Memory B cell (primary cell): ENCODE measurements at regions not wholly inside any gene's neighbourhood (a gene's known extent, or its start where the extent isn't known, plus 50 kb on each side); places are given as distances from the start of the nearest gene placed in this dataset.
"Not testable (repeated sequence)": the region's sequence is repeated elsewhere in the genome, so short reads cannot be mapped to it uniquely, and the experiment has no call there.

ENCODE experiments used
- ATAC-seq: fragments of 150-1000 bp; cut with Tn5 transposase; 2 replicates; pipeline ENCODE4 v1.10.0; 2021; ENCODE audit warnings: low read depth, mild to moderate bottlenecking, moderate library complexity
- DNase-seq, 2 donors: peaks; one replicate each; pipeline ENCODE4 v3.0.0; 2022; ENCODE audit warnings: low spot score in 2 of 2
- H3K27ac Mint-ChIP-seq: one replicate; pipeline ENCODE4 v1.8.0; 2022; ENCODE audit warnings: mild to moderate bottlenecking, moderate library complexity, mixed read lengths
- H3K27me3 Mint-ChIP-seq: one replicate; pipeline ENCODE4 v1.8.0; 2022; ENCODE audit warnings: mixed read lengths
- H3K36me3 Mint-ChIP-seq: one replicate; pipeline ENCODE4 v1.8.0; 2022; ENCODE audit warnings: mild to moderate bottlenecking, mixed read lengths
- H3K4me1 Mint-ChIP-seq: one replicate; pipeline ENCODE4 v1.8.0; 2022; ENCODE audit warnings: mixed read lengths
- H3K4me3 Mint-ChIP-seq: one replicate; pipeline ENCODE4 v1.8.0; 2022; ENCODE audit warnings: mild to moderate bottlenecking, moderate library complexity, mixed read lengths
- H3K9me3 Mint-ChIP-seq: one replicate; pipeline ENCODE4 v1.8.0; 2022; ENCODE audit warnings: mixed read lengths

DNA sequence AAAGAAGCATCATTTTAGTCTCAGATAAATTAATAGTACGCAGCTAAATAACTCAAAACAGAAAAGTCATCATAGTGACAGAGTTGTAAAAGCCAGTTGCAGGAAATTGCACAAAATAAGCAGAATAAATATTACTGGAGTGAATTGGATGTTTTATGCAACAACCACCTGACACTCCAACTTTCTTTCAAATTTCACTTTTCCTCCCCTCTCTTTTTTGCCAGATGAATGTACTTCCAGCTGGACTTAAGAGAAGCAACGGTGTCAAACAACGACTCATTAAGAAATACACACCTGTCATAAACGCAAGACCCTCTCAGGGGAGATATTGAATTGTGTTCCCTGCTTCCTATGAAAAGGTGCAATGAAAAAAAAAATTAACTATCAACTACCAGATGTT lies 120.2 kb upstream of the HCCS start:
- no peaks in the 10 kb centered on the region for H3K27me3 Mint-ChIP-seq
- no peaks in the 10 kb centered on the region for H3K9me3 Mint-ChIP-seq
- H3K27ac Mint-ChIP-seq: no peak overlapping the region
- peaks cover 1% of the 10 kb centered on the region for H3K36me3 Mint-ChIP-seq
- no peak for ATAC-seq
- DNase-seq: no peak
- H3K4me1 Mint-ChIP-seq: no peaks in the 10 kb centered on the region
- no peak overlapping the region for H3K4me3 Mint-ChIP-seq

GRCh38 chrX:10992110-10992509 lies 119.0 kb upstream of the HCCS start:
- DNase-seq (no peak), ATAC-seq (no peak)
- no peaks in the 10 kb centered on the region for H3K9me3 Mint-ChIP-seq
- H3K27me3 Mint-ChIP-seq: no peaks in the 10 kb centered on the region
- peaks cover 1% of the 10 kb centered on the region for H3K36me3 Mint-ChIP-seq
- H3K27ac Mint-ChIP-seq: no peak overlapping the region
- no peak overlapping the region for H3K4me3 Mint-ChIP-seq
- no peaks in the 10 kb centered on the region for H3K4me1 Mint-ChIP-seq

DNA sequence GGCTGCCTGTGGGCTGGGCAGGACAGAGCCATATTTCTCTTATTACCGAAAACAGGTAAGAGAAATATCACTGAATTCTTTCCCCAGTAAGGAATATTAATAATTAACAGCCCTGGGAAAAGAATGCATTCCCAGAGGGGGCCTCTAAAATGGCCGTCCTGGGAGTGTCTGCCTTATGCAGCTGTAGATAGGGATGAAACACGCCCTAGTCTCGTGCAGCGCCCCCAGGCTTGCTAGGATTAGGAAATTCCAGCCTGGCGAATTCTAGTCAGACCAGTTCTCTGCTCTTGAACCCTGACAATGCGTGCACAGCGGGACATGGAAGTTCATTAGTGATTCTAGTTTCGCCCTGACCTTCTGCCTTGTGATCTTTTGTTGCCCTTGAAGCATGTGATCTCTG lies 104.1 kb upstream of the HCCS start:
- H3K9me3 Mint-ChIP-seq, ATAC-seq, H3K4me1 Mint-ChIP-seq, H3K27ac Mint-ChIP-seq, H3K4me3 Mint-ChIP-seq, H3K36me3 Mint-ChIP-seq, H3K27me3 Mint-ChIP-seq, DNase-seq: not testable (repeated sequence)

DNA sequence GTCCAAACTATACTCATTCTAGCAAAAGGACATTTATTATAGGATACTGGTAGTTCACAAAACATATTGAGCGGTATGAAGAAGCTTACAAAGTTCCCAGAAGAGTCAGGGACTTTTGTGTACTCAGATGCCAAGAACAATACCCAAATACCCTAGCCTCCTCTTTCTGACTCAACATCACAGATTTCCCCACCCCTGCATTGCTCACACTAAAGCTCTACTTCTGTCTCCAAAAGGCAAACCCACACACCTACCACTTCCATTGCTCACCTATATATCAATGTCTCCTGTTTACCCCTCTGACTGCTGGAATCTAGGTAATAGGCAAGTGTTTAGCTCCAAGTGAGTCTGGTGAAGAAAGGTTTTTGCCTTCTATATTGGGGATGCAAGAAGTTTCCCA lies 100.7 kb upstream of the HCCS start:
- Mint-ChIP-seq H3K4me1 (no peaks in the 10 kb centered on the region), H3K36me3 (no peaks in the 10 kb centered on the region), H3K9me3 (peaks cover 1% of the 10 kb centered on the region), H3K27ac (no peak overlapping the region), H3K4me3 (no peak overlapping the region), H3K27me3 (no peaks in the 10 kb centered on the region)
- ATAC-seq (no peak), DNase-seq (no peak)

DNA sequence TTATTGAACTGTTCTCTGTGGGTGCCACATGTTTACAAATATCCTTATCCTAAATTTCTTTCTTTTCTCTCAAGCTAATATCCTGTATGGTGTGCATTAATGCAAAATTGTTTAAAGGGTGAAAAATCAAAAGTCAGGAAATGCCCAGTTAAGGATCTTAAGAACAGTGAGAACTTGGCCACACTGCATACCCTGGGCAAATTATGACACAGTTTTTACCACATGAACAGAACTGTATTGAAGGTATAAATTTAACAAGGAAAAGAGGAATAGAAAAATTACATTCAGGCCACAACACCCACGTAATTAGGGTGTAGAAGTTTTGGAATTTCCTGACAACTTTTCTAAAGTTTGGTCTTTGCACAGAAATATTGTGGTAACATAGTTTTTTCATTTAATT lies 94.4 kb upstream of the HCCS start:
- DNase-seq: no peak
- Mint-ChIP-seq H3K27ac (no peak overlapping the region), H3K4me1 (no peaks in the 10 kb centered on the region), H3K4me3 (no peak overlapping the region), H3K27me3 (no peaks in the 10 kb centered on the region), H3K36me3 (no peaks in the 10 kb centered on the region), H3K9me3 (no peaks in the 10 kb centered on the region)
- ATAC-seq: no peak

DNA sequence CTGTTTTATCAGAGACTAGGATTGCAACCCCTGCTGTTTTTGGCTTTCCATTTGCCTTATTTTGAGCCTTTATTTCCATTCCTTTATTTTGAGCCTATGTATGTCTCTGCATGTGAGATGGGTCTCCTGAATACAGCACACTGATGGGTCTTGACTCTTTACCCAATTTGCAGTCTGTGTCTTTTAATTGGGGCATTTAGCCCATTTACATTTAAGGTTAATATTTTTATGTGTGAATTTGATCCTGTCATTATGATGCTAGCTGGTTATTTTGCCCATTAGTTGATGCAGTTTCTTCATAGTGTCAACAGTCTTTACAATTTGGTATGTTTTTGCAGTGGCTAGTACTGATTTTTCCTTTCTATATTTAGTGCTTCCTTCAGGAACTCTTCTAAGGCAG lies 88.5 kb upstream of the HCCS start:
- not testable (repeated sequence) for H3K9me3 Mint-ChIP-seq, H3K27me3 Mint-ChIP-seq, H3K4me3 Mint-ChIP-seq, ATAC-seq, H3K4me1 Mint-ChIP-seq, H3K36me3 Mint-ChIP-seq, H3K27ac Mint-ChIP-seq, DNase-seq

DNA sequence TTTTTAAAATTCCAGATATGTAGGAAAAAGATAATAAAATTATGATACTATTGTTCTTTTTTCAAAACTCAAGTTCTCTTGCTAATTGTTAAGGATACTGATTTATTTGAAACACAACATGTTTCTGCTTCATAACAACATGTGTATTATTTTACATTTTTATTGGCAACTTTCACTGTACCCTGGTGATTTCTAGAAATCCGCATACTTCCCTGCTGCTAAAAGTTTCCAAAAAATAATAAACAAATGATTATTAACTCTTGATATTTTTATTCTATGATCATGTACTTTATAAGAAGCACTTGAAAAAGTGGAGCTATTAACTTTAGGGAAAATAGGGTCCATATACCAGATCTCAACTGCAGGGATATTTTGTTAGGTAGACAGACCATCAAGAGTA lies 71.2 kb upstream of the HCCS start:
- Mint-ChIP-seq H3K36me3 (no peaks in the 10 kb centered on the region), H3K9me3 (no peaks in the 10 kb centered on the region), H3K4me1 (no peaks in the 10 kb centered on the region), H3K27me3 (no peaks in the 10 kb centered on the region), H3K27ac (no peak overlapping the region), H3K4me3 (no peak overlapping the region)
- no peak for DNase-seq
- no peak for ATAC-seq

- Mint-ChIP-seq H3K4me1 (no peaks in the 10 kb centered on the region), H3K9me3 (no peaks in the 10 kb centered on the region), H3K27me3 (no peaks in the 10 kb centered on the region), H3K4me3 (no peak overlapping the region), H3K36me3 (no peaks in the 10 kb centered on the region), H3K27ac (no peak overlapping the region)
- ATAC-seq (no peak), DNase-seq (no peak)
These were observed 70.7 kb upstream of the HCCS start for GRCh38 chrX:11040405-11040804.

DNA sequence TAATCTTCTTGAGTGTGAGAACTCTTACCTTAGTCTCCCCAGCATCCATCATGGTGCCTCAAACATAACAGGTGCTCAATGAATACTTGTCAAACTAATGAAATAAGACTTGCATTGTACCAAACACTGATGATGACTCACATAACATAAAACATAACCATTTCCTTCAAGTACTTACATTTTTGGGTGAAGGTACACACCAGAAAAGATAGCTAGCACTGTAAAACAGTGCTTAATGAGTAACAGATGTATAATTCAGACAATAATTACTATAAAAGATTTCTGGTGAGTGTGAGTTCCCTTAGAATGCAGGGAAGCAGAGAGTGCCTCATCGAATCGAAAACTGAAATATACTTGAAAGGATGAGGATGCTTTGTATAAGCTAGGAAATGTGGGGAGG lies 70.1 kb upstream of the HCCS start:
- Mint-ChIP-seq H3K36me3 (no peaks in the 10 kb centered on the region), H3K27ac (no peak overlapping the region), H3K9me3 (no peaks in the 10 kb centered on the region), H3K27me3 (no peaks in the 10 kb centered on the region), H3K4me3 (no peak overlapping the region), H3K4me1 (no peaks in the 10 kb centered on the region)
- ATAC-seq (no peak), DNase-seq (no peak)

DNA sequence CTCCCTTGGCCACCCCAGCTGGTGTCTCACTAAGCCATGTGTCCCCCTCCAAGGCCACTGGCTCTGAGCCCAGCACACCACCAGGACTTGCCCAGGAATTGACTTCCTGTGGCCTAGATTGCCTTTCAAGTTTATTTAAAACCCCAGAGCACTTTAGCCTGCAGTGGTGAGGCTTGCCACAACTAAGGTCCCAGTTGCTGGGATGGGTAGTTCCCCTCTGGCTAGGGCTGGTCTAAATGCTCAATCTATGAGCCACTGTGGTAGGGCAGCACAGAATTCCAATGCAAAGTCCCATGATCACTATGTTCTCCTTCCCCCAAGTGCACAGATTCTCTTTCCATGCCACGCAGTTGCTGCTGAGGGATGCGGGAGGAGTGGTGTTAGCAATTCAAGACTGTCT lies 61.1 kb upstream of the HCCS start:
- no peak for ATAC-seq
- Mint-ChIP-seq H3K27ac (no peak overlapping the region), H3K4me3 (no peak overlapping the region)

GRCh38 chrX:11053351-11053750 lies 57.8 kb upstream of the HCCS start:
- DNase-seq (no peak), ATAC-seq (no peak)
- Mint-ChIP-seq H3K4me1 (no peaks in the 10 kb centered on the region), H3K27me3 (no peaks in the 10 kb centered on the region), H3K4me3 (no peak overlapping the region), H3K36me3 (no peaks in the 10 kb centered on the region), H3K9me3 (peaks cover 2% of the 10 kb centered on the region), H3K27ac (no peak overlapping the region)

More for the DNA sequence above, 61.1 kb upstream of the HCCS start:
- no peaks in the 10 kb centered on the region for H3K4me1 Mint-ChIP-seq
- H3K27me3 Mint-ChIP-seq: no peaks in the 10 kb centered on the region
- H3K36me3 Mint-ChIP-seq: no peaks in the 10 kb centered on the region
- H3K9me3 Mint-ChIP-seq: peaks cover 2% of the 10 kb centered on the region
- no peak for DNase-seq

- ATAC-seq (no peak), DNase-seq (no peak)
These were observed 54.6 kb upstream of the HCCS start for GRCh38 chrX:11056322-11057176.

GRCh38 chrX:11059933-11060332 lies 51.2 kb upstream of the HCCS start:
- no peak overlapping the region for H3K4me3 Mint-ChIP-seq
- H3K36me3 Mint-ChIP-seq: no peaks in the 10 kb centered on the region
- H3K9me3 Mint-ChIP-seq: no peaks in the 10 kb centered on the region
- no peaks in the 10 kb centered on the region for H3K27me3 Mint-ChIP-seq
- no peaks in the 10 kb centered on the region for H3K4me1 Mint-ChIP-seq
- ATAC-seq (no peak), DNase-seq (no peak)
- no peak overlapping the region for H3K27ac Mint-ChIP-seq

More at GRCh38 chrX:11056322-11057176, 54.6 kb upstream of the HCCS start:
- Mint-ChIP-seq H3K27me3 (no peaks in the 10 kb centered on the region), H3K36me3 (no peaks in the 10 kb centered on the region), H3K4me3 (no peak overlapping the region), H3K9me3 (no peaks in the 10 kb centered on the region), H3K4me1 (no peaks in the 10 kb centered on the region), H3K27ac (no peak overlapping the region)
